ENCODE measurements at regions not wholly inside any gene's neighbourhood (a gene's known extent, or its start where the extent isn't known, plus 50 kb on each side); places are given as distances from the start of the nearest gene placed in this dataset.

GRCh38 chr3:106168962-106169750, 300.3 kb upstream of the CBLB start:
- Mint-ChIP-seq H3K9me3 (ENCODE audit: unreplicated experiment) (no peaks in the 10 kb centered on the region), H3K27ac (ENCODE audit: low read depth, unreplicated experiment) (no peak overlapping the region), H3K4me3 (ENCODE audit: unreplicated experiment) (no peak overlapping the region), H3K27me3 (ENCODE audit: insufficient read depth, unreplicated experiment) (no peaks in the 10 kb centered on the region), H3K4me1 (ENCODE audit: insufficient read depth, unreplicated experiment) (no peaks in the 10 kb centered on the region), H3K36me3 (ENCODE audit: insufficient read depth, unreplicated experiment) (no peaks in the 10 kb centered on the region)
- no peak for DNase-seq (ENCODE audit: unreplicated experiment)
- BruUV-seq (replicated peaks), result no TSS peak
- intact Hi-C loops (cut with micrococcal nuclease), result no loop called here
- ChIA-PET CTCF (interaction anchor here (0.6 kb wide), 1 partner anchor 35 kb away, joined by 3 read pairs; no protein-coding TSS in a partner anchor), POLR2A (interaction anchor here (1.2 kb wide), 1 partner anchor 11 kb away, joined by 3 read pairs; no protein-coding TSS in a partner anchor)
- TF ChIP-seq CTCF (IDR thresholded peaks at IDR 0.05; ENCODE audit: unreplicated experiment), result no peak

DNA sequence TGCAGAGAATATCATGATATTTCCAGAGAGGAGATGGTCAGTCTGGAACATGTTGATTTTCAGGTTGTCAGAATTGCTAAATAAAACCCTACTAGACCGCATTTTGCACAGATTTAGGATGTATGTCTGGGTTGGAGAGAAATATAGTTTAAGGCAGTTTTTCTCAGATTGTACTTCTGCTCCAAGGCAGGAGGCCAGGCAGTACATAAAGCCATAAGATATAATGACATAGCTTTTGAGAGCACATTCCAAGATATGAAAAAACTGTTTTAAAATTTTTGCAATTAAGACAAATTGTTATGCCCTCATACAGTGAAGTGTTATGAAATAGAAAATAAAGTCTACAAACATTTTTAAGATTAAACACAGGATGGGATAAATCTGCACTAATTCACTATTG, 301.8 kb upstream of the CBLB start:
- Mint-ChIP-seq H3K36me3 (ENCODE audit: insufficient read depth, unreplicated experiment) (no peaks in the 10 kb centered on the region), H3K4me3 (ENCODE audit: unreplicated experiment) (no peak overlapping the region), H3K4me1 (ENCODE audit: insufficient read depth, unreplicated experiment) (no peaks in the 10 kb centered on the region), H3K27me3 (ENCODE audit: insufficient read depth, unreplicated experiment) (no peaks in the 10 kb centered on the region), H3K27ac (ENCODE audit: low read depth, unreplicated experiment) (no peak overlapping the region), H3K9me3 (ENCODE audit: unreplicated experiment) (no peaks in the 10 kb centered on the region)
- POLR2A ChIA-PET, result no interaction called here
- BruUV-seq (replicated peaks), result no TSS peak
- CTCF ChIA-PET, result interaction anchor here (0.6 kb wide), 1 partner anchor 439 kb away, joined by 4 read pairs; no protein-coding TSS in a partner anchor
- intact Hi-C loops (cut with micrococcal nuclease), result no loop called here
- no peak for DNase-seq (ENCODE audit: unreplicated experiment)
- no peak for TF ChIP-seq CTCF (IDR thresholded peaks at IDR 0.05; ENCODE audit: unreplicated experiment)

DNA sequence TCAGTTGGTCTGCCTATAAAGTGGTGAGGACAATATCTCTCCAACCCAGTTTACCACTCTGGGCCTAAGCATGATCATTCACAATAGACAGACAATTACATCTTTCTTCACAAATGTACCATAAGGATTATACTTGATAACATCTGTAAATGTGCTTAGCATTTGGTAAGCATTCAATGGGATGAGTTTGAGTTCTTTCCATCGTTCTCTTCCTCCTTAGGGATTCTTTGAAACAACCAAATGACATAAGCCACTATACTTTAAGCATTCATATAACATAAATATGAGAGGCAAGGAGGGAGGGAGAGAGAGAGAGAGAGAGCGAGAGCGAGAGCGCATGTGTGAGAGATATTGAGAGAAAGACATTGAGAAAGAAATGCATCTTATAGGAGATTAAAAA, 303.3 kb upstream of the CBLB start:
- BruUV-seq (replicated peaks), result no TSS peak
- POLR2A ChIA-PET, result no interaction called here
- H3K27ac Mint-ChIP-seq (ENCODE audit: low read depth, unreplicated experiment), result no peak overlapping the region

DNA sequence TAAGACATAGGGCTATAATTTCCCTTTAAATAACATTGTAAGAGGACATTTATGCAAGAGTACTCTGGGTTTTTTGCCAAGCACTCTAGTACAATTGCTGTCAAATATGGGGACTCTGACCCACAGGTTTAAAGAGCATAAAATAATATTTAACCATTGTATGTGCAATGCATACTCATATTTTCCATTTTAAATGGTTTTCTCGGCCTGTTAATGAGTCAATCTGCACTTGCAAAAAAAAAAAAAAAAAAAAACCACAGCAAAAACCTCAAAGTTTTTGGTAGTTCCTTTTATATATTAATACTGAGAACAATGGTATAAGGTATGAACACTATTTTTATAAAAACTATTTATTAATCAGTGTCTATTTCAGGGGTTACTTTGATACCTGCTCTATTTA, 304.0 kb upstream of the CBLB start:
- Mint-ChIP-seq H3K36me3 (ENCODE audit: insufficient read depth, unreplicated experiment) (no peaks in the 10 kb centered on the region), H3K4me3 (ENCODE audit: unreplicated experiment) (no peak overlapping the region), H3K9me3 (ENCODE audit: unreplicated experiment) (no peaks in the 10 kb centered on the region), H3K4me1 (ENCODE audit: insufficient read depth, unreplicated experiment) (no peaks in the 10 kb centered on the region), H3K27ac (ENCODE audit: low read depth, unreplicated experiment) (no peak overlapping the region), H3K27me3 (ENCODE audit: insufficient read depth, unreplicated experiment) (no peaks in the 10 kb centered on the region)
- ChIA-PET CTCF (no interaction called here), POLR2A (interaction anchor here (1.9 kb wide), 1 partner anchor 11 kb away, joined by 5 read pairs; no protein-coding TSS in a partner anchor)
- no peak for DNase-seq (ENCODE audit: unreplicated experiment)
- no TSS peak for BruUV-seq (replicated peaks)
- intact Hi-C loops (cut with micrococcal nuclease), result no loop called here
- TF ChIP-seq CTCF (IDR thresholded peaks at IDR 0.05; ENCODE audit: unreplicated experiment), result no peak

More for the DNA sequence above, 303.3 kb upstream of the CBLB start:
- intact Hi-C loops (cut with micrococcal nuclease), result no loop called here
- Mint-ChIP-seq H3K36me3 (ENCODE audit: insufficient read depth, unreplicated experiment) (no peaks in the 10 kb centered on the region), H3K4me1 (ENCODE audit: insufficient read depth, unreplicated experiment) (no peaks in the 10 kb centered on the region), H3K9me3 (ENCODE audit: unreplicated experiment) (no peaks in the 10 kb centered on the region), H3K4me3 (ENCODE audit: unreplicated experiment) (no peak overlapping the region), H3K27me3 (ENCODE audit: insufficient read depth, unreplicated experiment) (no peaks in the 10 kb centered on the region)
- no peak for DNase-seq (ENCODE audit: unreplicated experiment)
- CTCF ChIA-PET, result interaction anchor here (0.6 kb wide), 1 partner anchor 22 kb away, joined by 3 read pairs; no protein-coding TSS in a partner anchor
- TF ChIP-seq CTCF (IDR thresholded peaks at IDR 0.05; ENCODE audit: unreplicated experiment), result no peak
